ENCODE measurements at regions not wholly inside any gene's neighbourhood (a gene's known extent, or its start where the extent isn't known, plus 50 kb on each side); places are given as distances from the start of the nearest gene placed in this dataset.

DNA sequence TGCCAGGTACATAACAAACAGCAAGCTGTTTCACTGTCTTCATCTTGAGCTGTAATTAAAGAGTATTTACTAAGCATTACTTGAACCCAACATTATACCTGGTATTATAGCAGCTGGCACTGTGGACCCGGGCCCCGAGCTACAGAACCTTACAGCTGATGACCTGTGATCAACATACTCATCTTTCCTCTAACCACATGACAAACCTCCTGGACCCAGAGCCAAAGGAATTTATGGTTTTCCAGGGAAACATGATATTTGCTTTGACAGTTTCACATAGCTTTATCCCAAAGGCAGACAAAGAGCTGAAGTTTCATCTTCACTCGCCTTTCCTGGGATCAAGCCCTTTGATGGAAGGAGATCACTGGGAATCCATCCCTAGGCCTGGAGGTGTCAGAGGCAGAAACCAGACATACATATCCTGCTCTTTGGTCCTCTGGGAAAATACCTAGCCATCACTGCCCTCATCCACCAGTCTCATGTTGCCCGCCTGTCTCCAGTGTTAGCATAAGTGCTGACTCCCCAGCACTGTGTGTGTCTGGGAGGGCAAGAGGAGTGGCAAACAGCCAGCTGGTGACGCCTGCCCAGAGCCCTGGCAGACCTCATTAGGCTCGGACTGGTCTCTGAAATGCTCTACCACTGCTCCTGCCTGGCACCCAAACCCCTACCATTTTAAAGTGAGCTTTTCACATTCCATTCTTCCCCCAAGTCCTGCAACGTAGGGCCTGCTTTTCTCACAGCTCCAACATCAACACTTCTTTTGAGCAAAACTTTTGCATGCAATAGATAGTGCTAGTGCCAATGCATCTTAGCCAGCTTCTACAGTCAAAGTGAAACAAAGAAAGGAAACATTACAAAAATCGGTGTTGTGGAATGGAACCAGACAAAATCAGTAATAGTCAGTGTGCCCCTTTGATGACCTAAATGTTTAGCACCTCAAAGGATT is 138.8 kb upstream of the CTAGE1 start:
- Histone ChIP-seq H3K36me3 (no peaks in the 10 kb centered on the region), H3K27me3 (no peaks in the 10 kb centered on the region), H3K4me3 (no peak overlapping the region), H3K4me1 (peaks cover 5% of the 10 kb centered on the region), H3K27ac (no peak overlapping the region), H3K9me3 (no peaks in the 10 kb centered on the region)
- TF ChIP-seq, protein P1, sequence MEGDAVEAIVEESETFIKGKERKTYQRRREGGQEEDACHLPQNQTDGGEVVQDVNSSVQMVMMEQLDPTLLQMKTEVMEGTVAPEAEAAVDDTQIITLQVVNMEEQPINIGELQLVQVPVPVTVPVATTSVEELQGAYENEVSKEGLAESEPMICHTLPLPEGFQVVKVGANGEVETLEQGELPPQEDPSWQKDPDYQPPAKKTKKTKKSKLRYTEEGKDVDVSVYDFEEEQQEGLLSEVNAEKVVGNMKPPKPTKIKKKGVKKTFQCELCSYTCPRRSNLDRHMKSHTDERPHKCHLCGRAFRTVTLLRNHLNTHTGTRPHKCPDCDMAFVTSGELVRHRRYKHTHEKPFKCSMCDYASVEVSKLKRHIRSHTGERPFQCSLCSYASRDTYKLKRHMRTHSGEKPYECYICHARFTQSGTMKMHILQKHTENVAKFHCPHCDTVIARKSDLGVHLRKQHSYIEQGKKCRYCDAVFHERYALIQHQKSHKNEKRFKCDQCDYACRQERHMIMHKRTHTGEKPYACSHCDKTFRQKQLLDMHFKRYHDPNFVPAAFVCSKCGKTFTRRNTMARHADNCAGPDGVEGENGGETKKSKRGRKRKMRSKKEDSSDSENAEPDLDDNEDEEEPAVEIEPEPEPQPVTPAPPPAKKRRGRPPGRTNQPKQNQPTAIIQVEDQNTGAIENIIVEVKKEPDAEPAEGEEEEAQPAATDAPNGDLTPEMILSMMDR (IDR thresholded peaks at IDR 0.05): no peak
- DNase-seq (peak; percentile 66), ATAC-seq (peak; percentile 20)
- intact Hi-C loops (cut with DNase I): loop anchor here (10.0 kb wide), 2 partner anchors 62 to 382 kb away; no protein-coding TSS in a partner anchor

DNA sequence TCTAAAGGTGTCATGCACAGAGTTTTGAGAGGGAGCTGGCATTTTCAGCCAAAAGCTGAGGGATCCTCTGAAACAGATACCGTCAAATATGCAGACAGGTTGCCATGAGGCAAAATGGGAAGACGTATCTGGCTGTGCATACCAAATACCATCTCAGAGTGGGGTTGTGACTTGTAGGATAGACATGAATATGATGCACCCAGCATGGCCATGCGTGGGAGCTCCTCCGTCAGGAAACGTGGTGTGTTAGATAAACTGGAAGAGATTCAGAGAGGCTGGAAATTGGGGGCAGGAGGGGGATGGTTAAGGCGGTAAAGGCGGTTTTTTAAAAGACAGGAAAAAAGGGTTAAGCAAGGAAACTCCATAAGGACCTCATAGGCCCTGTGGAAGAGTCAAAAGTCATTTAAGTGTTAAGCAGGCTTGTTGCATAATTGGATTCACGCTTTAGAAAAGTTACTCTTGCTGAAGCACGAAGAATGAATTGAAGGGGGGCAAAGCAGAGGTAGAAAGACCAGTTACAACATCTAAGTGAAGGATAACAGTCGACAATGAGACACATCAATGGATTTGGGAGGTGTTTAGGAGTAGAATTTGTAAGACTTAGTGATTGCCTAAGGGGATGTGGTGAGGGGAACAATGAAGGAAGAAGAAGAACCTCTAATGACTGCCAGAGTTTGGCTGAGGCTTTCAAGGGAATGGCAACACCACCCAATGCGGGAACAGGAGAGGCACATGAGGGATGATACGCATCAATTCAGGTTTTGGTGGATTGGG is 139.6 kb upstream of the CTAGE1 start:
- intact Hi-C loops (cut with DNase I): loop anchor here (10.0 kb wide), 2 partner anchors 63 to 383 kb away; no protein-coding TSS in a partner anchor

DNA sequence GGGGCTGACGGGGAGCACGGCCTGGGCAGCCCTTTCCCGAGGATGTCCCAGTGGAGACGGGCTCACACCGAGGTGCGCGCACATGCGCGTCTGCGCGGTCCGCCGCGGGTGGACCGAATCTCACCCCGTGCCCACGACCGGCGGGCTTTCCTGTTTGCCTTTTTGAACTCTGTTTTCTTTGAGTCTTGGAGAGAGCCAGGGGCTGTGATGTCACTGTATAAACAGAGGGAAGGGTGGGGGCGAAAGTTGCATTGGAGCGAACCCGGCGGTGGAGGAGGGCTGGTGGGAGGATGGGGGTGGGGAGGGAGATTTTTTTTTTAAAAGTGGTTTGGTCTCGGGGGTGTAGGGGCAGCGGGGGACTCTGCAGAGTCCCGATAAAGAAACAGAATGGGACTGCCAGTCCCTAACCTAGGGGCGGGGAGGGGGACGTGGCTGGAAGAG is 141.2 kb upstream of the CTAGE1 start:
- TF ChIP-seq, protein P1 (IDR thresholded peaks at IDR 0.05): no peak
- DNase-seq (peak; percentile 72), ATAC-seq (peak; percentile 64)
- peaks cover 5% of the 10 kb centered on the region for H3K4me1 ChIP-seq
- H3K4me3 ChIP-seq: peak overlapping the region; percentile 58
- no peaks in the 10 kb centered on the region for H3K36me3 ChIP-seq
- no peaks in the 10 kb centered on the region for H3K9me3 ChIP-seq
- H3K27ac ChIP-seq: peak overlapping the region; percentile 89
- H3K27me3 ChIP-seq: no peaks in the 10 kb centered on the region
- intact Hi-C loops (cut with DNase I): loop anchor here (10.0 kb wide), 2 partner anchors 64 to 384 kb away; no protein-coding TSS in a partner anchor

More for the DNA sequence above, 139.6 kb upstream of the CTAGE1 start:
- DNase-seq: no peak
- no peak for ATAC-seq
- TF ChIP-seq, protein P1 (IDR thresholded peaks at IDR 0.05): no peak
- no peaks in the 10 kb centered on the region for H3K9me3 ChIP-seq
- H3K27ac ChIP-seq: no peak overlapping the region
- no peaks in the 10 kb centered on the region for H3K36me3 ChIP-seq
- H3K4me3 ChIP-seq: no peak overlapping the region
- peaks cover 5% of the 10 kb centered on the region for H3K4me1 ChIP-seq
- H3K27me3 ChIP-seq: no peaks in the 10 kb centered on the region

DNA sequence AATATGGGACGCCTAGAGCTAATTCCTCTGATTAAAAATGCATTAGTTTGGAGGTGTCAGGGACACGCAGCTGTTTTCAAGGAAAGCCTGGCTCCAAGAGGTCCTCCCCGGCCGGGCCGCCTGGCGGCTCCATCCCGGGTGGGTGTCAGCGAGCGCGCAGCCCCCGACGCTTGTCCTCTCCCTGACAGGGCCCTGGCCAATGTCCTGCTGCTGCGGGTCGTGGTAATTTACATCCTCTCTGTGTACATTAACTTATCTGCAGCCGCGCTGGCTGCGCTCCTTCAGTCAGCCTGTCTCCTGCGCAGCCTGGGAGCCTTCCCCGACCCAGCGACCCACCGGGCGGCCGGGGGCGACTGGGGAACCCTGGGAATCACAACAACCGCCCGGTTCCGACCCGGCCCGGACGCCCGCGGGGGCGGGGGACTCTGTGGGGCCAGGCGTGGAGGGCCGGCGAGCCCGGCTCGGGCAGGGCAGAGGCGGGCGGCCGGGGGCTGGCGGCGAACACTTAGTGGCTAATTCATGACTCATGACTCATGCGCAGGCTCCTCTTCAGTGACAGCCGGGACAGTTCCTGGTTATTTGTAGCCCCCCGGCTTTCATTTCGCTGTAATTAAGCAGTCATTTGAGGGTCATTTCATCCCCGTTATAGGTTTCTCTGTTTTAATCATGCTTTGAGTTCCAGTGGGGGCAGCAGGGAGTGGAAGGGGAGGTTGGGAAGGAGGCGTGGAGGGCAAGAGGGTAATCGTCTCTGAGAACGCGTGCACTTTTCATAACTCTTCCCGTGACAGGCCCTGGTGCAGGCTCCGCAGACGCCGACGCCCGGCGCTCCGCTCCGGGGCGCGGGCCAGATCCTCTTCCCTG is 141.9 kb upstream of the CTAGE1 start:
- intact Hi-C loops (cut with DNase I): loop anchor here (10.0 kb wide), 2 partner anchors 65 to 385 kb away; no protein-coding TSS in a partner anchor
- H3K9me3 ChIP-seq: no peaks in the 10 kb centered on the region
- ATAC-seq (peak; percentile 79), DNase-seq (peak; percentile 82)
- H3K4me3 ChIP-seq: peak overlapping the region; percentile 58
- peaks cover 5% of the 10 kb centered on the region for H3K4me1 ChIP-seq
- H3K36me3 ChIP-seq: no peaks in the 10 kb centered on the region
- H3K27ac ChIP-seq: peak overlapping the region; percentile 89
- no peaks in the 10 kb centered on the region for H3K27me3 ChIP-seq
- TF ChIP-seq, protein P1 (IDR thresholded peaks at IDR 0.05): peak; percentile 29

DNA sequence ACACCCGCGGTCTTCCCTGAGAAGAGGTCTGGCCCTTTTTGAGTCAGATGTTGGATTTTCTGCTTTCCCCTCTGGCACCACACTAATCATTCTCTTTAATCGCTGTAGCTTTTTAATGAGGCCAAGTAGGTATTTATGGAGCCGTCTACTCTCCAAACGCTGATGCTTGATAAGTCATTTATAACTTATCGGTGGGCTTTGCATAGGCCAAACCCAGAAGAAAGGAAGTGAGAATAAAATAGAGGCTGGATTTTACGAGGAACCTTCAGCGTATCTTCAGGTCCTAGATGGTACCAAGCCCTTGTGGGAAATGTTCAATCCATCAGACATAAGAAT is 142.5 kb upstream of the CTAGE1 start:
- no peak for ATAC-seq
- Histone ChIP-seq H3K36me3 (no peaks in the 10 kb centered on the region), H3K27me3 (no peaks in the 10 kb centered on the region), H3K9me3 (no peaks in the 10 kb centered on the region), H3K27ac (peak overlapping the region; percentile 89), H3K4me3 (peak overlapping the region; percentile 58), H3K4me1 (peaks cover 5% of the 10 kb centered on the region)
- DNase-seq: no peak
- TF ChIP-seq, protein P1 (IDR thresholded peaks at IDR 0.05): no peak
- intact Hi-C loops (cut with DNase I): no loop called here

Measured in upper lobe of right lung (tissue), 1 donor.